Sigmoid colon (tissue), 4 donors: ENCODE measurements at regions not wholly inside any gene's neighbourhood (a gene's known extent, or its start where the extent isn't known, plus 50 kb on each side); places are given as distances from the start of the nearest gene placed in this dataset.

Source experiments
- POLR2A ChIP-seq, 2 donors: fragments of 450-650 bp; IDR thresholded peaks; one replicate each; pipeline ENCODE4 v1.6.1; 2016; ENCODE audit warnings: antibody characterized with exemption in 2 of 2, mild to moderate bottlenecking in 2 of 2, moderate library complexity in 2 of 2
- POLR2AphosphoS5 ChIP-seq, 4 donors: sonication (generic); formaldehyde crosslinking; IDR thresholded peaks; one replicate each; pipeline ENCODE4 v1.6.1; 2017; ENCODE audit warnings: antibody characterized with exemption in 4 of 4
- TF ChIP-seq, protein P1 (sequence below), 4 experiments: fragments of 450-650 bp in 3 of 4; fragments of 200-600 bp in 1 of 4; IDR thresholded peaks; one replicate each; pipeline ENCODE4 v1.5.1; 2016 to 2019; ENCODE audit warnings: antibody characterized with exemption in 4 of 4, mild to moderate bottlenecking in 3 of 4, moderate library complexity in 2 of 4

GRCh38 chr6:67812693-67813092, 822.4 kb upstream of the ADGRB3 start:
- no peak for TF ChIP-seq POLR2A (IDR thresholded peaks at IDR 0.05)
- no peak for TF ChIP-seq POLR2AphosphoS5 (IDR thresholded peaks at IDR 0.05)
- TF ChIP-seq, protein P1, sequence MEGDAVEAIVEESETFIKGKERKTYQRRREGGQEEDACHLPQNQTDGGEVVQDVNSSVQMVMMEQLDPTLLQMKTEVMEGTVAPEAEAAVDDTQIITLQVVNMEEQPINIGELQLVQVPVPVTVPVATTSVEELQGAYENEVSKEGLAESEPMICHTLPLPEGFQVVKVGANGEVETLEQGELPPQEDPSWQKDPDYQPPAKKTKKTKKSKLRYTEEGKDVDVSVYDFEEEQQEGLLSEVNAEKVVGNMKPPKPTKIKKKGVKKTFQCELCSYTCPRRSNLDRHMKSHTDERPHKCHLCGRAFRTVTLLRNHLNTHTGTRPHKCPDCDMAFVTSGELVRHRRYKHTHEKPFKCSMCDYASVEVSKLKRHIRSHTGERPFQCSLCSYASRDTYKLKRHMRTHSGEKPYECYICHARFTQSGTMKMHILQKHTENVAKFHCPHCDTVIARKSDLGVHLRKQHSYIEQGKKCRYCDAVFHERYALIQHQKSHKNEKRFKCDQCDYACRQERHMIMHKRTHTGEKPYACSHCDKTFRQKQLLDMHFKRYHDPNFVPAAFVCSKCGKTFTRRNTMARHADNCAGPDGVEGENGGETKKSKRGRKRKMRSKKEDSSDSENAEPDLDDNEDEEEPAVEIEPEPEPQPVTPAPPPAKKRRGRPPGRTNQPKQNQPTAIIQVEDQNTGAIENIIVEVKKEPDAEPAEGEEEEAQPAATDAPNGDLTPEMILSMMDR (IDR thresholded peaks at IDR 0.05), result no peak
